ENCODE measurements at regions not wholly inside any gene's neighbourhood (a gene's known extent, or its start where the extent isn't known, plus 50 kb on each side); places are given as distances from the start of the nearest gene placed in this dataset.

DNA sequence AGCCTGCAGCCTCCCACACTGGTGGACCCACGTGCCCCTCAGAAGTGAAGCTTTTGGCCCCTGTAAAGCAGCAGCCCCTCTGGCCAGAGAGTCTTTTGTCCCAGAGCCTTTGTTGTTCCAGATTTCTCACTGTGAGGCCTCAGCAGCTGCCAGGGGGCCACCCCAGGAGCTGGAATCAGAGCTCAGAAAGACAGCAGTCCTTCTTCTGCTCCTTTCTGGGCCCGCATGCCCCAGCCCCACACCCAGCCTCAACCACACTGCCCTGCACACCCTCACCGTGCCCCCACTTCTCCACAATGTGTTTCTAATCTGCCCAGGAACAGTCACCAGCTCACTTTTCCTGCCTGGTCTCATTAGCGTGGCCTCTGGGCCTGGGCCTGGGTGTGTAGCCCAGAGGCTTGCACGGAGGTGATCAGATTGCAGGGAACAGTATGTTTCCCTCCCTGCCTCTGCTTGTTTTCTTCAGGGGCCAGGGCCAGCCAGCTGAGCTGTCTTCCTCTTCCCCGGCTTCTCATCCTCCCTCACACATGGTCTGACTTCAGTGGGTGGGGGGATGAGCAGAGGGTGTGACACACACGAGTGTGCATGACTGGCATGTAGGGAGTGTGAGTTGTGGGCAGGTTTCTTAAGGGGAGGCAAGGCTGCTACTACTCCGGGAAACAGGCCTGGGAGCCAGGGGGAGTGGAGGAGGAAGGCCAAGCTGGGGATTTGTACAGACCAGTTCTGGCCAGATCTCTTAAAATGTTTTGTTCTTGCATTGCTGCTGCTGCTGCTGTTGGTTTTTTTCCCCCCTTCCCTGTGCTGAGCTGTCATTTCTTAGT lies 82.5 kb upstream of the ZNF648 start (continued):
- TF ChIP-seq, protein P1, sequence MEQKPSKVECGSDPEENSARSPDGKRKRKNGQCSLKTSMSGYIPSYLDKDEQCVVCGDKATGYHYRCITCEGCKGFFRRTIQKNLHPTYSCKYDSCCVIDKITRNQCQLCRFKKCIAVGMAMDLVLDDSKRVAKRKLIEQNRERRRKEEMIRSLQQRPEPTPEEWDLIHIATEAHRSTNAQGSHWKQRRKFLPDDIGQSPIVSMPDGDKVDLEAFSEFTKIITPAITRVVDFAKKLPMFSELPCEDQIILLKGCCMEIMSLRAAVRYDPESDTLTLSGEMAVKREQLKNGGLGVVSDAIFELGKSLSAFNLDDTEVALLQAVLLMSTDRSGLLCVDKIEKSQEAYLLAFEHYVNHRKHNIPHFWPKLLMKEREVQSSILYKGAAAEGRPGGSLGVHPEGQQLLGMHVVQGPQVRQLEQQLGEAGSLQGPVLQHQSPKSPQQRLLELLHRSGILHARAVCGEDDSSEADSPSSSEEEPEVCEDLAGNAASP (IDR thresholded peaks at IDR 0.05) = no peak
- TF ChIP-seq HMGN3 (IDR thresholded peaks at IDR 0.05; ENCODE audit: borderline replicate concordance, extremely low read depth, insufficient read length, low read depth, low read length) (no peak), CREBBP (IDR thresholded peaks at IDR 0.05; ENCODE audit: low read depth, low read length) (no peak), TGIF2 (CRISPR knock-in tag; IDR thresholded peaks at IDR 0.05) (no peak), GABPA (tag; conservative IDR thresholded peaks at IDR 0.05; ENCODE audit: low read depth) (no peak), BRCA1 (IDR thresholded peaks at IDR 0.05) (no peak), BRCA1 (CRISPR knock-in tag; IDR thresholded peaks at IDR 0.05) (no peak), NONO (IDR thresholded peaks at IDR 0.05; ENCODE audit: low read depth in 2 of 2, low read length in 1 of 2) (no peak)
- TF ChIP-seq, protein P2, sequence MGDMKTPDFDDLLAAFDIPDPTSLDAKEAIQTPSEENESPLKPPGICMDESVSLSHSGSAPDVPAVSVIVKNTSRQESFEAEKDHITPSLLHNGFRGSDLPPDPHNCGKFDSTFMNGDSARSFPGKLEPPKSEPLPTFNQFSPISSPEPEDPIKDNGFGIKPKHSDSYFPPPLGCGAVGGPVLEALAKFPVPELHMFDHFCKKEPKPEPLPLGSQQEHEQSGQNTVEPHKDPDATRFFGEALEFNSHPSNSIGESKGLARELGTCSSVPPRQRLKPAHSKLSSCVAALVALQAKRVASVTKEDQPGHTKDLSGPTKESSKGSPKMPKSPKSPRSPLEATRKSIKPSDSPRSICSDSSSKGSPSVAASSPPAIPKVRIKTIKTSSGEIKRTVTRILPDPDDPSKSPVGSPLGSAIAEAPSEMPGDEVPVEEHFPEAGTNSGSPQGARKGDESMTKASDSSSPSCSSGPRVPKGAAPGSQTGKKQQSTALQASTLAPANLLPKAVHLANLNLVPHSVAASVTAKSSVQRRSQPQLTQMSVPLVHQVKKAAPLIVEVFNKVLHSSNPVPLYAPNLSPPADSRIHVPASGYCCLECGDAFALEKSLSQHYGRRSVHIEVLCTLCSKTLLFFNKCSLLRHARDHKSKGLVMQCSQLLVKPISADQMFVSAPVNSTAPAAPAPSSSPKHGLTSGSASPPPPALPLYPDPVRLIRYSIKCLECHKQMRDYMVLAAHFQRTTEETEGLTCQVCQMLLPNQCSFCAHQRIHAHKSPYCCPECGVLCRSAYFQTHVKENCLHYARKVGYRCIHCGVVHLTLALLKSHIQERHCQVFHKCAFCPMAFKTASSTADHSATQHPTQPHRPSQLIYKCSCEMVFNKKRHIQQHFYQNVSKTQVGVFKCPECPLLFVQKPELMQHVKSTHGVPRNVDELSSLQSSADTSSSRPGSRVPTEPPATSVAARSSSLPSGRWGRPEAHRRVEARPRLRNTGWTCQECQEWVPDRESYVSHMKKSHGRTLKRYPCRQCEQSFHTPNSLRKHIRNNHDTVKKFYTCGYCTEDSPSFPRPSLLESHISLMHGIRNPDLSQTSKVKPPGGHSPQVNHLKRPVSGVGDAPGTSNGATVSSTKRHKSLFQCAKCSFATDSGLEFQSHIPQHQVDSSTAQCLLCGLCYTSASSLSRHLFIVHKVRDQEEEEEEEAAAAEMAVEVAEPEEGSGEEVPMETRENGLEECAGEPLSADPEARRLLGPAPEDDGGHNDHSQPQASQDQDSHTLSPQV (IDR thresholded peaks at IDR 0.05) = peak; percentile 49; the same call in 1 of the 2 replicates
- TF ChIP-seq, protein P3, sequence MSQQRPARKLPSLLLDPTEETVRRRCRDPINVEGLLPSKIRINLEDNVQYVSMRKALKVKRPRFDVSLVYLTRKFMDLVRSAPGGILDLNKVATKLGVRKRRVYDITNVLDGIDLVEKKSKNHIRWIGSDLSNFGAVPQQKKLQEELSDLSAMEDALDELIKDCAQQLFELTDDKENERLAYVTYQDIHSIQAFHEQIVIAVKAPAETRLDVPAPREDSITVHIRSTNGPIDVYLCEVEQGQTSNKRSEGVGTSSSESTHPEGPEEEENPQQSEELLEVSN (IDR thresholded peaks at IDR 0.05; ENCODE audit: borderline replicate concordance in 1 of 2, extremely low read depth in 1 of 2, insufficient read depth in 1 of 2, insufficient read length in 1 of 2, low read depth in 1 of 2, low read length in 1 of 2, poor library complexity in 1 of 2, severe bottlenecking in 1 of 2) = no peak
- TF ChIP-seq, protein P4, sequence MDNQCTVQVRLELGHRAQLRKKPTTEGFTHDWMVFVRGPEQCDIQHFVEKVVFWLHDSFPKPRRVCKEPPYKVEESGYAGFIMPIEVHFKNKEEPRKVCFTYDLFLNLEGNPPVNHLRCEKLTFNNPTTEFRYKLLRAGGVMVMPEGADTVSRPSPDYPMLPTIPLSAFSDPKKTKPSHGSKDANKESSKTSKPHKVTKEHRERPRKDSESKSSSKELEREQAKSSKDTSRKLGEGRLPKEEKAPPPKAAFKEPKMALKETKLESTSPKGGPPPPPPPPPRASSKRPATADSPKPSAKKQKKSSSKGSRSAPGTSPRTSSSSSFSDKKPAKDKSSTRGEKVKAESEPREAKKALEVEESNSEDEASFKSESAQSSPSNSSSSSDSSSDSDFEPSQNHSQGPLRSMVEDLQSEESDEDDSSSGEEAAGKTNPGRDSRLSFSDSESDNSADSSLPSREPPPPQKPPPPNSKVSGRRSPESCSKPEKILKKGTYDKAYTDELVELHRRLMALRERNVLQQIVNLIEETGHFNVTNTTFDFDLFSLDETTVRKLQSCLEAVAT (IDR thresholded peaks at IDR 0.05) = no peak

All from K562 (cell line).